Left hindlimb (tissue), 1 donor: ENCODE measurements at regions not wholly inside any gene's neighbourhood (a gene's known extent, or its start where the extent isn't known, plus 50 kb on each side); places are given as distances from the start of the nearest gene placed in this dataset.

Experiments used
- DNase-seq: peaks from one replicate; pipeline ENCODE4 v3.0.0-alpha.2; 2018

- no peak for DNase-seq
These were observed 306.0 kb upstream of the KCNJ16 start for GRCh38 chr17:69769050-69769449.

DNA sequence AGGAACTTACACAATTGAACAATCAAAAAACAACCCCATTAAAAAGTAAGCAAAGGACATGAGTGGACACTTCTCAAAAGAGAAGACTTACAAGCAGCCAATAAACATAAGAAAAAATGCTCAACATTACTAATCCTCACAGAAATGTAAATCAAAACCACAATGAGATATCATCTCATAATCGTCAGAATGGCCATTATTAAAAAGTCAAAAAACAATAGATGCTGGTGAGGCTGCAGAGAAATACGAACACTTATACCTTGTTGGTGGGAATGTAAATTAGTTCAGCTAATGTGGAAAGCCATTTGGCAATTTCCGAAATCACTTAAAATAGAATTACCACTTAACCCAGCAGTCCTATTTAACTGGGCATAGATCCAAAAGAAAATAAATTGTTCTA lies 301.9 kb upstream of the KCNJ16 start:
- DNase-seq: no peak

DNA sequence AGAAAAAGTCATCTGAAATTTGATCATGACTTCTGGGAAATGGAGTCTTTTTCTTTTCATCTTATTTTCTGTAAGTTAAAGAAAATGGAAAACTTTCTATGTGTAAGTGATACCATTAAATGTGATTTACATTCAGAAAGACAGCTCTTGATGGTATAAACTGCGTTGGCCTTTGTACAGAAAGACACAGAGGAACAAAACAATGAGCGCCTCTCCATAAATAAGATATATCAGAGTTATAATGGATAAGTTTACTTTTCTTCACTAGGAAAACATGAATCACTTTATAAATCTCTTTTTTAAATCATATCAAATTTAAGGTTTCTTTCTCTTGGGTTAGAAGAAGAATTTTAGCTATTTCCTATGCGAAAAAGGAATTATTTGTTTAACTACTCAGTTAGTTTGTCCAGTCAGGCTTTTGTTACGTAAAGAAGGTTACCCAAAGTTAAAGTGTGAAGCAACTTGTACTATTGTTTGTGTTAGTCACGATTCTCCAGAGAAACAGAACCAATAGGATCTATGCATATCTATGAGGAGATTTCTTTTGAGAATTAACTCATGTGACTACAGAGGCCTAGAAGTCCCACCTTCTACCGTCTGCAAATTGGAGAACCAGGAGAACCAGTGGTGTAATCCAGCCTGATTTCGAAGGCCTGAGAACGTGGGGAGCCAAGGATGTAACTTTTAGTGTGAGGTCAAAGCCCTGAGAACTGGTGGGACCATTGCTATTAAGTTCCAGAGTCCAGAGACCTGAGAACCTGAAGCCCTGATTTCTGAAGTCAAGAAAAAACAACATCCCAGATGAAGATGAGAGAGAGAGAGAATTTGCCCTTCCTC lies 295.4 kb upstream of the KCNJ16 start:
- no peak for DNase-seq

DNA sequence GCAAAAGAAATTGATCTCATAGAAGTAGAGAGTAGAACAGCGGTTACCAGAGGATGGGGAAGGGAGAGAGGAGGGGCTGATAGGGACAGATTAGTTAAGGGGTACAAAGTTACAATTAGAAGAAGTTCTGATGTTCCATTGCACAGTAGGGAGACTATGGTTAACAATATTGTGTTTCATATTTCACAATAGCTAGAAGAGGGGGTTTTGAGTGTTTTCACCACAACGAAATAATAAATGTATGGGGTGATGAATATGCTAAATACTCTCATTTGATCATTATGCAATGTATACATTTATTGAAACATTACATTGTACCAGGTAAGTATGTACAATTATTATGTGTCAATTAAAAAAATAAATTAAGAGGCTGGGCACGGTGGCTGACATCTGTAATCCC lies 291.2 kb upstream of the KCNJ16 start:
- DNase-seq: no peak

GRCh38 chr17:69788957-69789356 lies 286.1 kb upstream of the KCNJ16 start:
- DNase-seq: no peak

- DNase-seq: no peak
These were observed 278.9 kb upstream of the KCNJ16 start for GRCh38 chr17:69796078-69796477.

GRCh38 chr17:69800870-69801269 lies 274.2 kb upstream of the KCNJ16 start:
- DNase-seq: no peak

DNA sequence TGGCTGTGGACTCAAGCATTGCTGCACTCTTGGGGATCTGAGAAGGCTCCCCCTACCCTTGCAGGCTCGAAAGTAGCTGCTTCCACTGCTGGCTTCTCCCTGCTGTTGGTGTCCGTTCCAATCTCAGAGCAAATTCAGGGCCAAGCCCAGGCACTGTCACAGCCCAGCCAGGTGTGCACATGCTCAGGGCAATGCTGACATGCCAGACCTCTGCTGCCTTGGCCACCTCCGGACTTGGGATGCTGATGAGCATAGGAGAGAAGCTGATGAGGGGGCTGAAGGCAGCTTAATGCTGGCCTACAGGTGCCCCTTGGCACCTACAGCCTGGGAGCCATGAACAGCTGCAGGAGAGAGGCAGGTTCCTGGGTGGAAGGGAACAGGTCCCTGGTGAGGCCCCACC lies 273.7 kb upstream of the KCNJ16 start:
- no peak for DNase-seq

DNA sequence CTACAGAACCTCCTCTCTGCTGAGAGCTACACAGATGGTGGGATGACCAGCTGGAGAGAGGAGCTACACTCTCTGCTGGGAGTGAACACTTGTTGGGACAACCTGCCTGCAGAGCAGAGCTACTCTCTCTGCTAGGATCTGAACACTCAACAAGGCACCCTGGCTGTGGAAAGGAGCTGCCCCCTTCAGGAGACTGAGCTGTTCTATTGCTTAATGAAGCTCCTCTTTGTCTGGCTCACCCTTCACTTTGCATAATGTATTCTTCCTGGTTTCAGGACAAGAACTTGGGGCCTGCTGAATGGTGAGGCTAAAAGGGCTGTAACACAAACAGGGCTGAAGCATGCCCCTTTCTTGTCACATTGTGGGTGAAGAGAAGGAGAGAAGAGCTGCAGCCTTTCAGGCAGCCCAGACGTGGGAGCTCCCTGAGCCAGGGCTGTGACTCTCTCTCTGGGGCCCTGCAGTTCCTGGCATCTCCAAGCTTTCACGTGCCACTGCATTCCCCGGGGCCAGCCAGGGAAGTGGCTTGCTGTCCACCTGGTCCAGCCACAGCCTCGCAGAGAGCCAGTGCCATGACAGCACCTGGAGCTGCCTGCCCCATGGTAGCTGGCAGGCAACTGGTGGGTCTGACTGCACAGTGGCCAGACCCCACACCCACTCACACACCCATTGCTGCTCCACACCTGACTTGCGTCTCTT lies 272.8 kb upstream of the KCNJ16 start:
- DNase-seq: no peak

GRCh38 chr17:69809331-69809730 lies 265.7 kb upstream of the KCNJ16 start:
- no peak for DNase-seq

DNA sequence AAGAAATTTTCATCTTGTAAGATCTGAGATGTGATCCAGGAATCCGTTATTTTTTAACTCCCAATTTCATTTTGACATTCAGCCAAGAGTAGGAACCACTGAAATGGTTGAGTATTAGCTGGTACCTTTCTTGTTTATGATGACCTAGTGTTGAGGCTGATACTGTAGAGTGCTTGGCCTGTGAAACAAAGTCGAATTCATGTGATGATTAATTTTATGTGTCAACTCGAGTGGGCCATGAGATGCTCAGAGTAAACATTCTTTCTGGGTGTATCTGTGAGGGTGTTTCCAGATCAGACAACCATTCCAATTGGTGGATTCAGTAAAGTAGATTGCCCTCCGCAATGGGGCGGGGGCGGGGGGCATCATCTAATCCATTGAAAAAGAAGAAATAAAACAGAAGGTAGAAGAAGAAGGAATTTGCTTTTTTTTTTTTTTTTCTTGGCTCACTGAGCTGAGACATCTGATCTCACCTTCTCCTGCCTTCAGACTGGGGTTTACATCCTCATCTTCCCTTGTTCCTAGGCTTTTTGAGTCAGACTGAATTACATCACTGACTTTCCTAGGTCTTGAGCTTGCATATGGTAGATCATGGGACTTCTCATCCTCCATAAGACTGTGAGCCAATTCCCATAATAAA lies 264.6 kb upstream of the KCNJ16 start:
- no peak for DNase-seq

DNA sequence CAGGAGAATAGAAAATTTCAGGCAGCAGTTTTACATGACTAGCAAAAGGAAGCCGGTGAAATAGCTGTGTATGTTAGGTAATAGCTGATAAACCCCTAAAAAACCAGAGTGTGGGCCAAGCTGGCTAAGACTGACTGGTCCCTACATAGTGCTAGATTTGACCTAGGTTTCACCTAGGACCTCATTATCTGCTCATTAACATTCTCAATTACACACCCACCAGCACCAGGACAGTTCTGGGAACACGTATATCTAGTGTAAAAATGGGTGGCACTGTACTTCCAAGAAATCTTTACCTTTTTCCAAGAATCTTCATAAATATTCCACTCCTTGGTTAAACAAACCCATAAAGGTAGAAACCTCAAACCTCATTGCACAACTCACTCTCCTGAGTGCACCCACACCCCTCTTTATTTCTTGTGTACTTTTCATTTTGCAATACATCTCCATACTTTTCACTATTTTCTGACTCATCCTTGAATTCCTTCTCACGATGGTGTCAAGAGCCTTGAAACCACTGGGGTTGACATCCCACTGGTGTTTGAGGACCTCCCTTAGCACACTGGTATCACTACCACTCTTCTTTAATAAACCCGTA lies 262.7 kb upstream of the KCNJ16 start:
- DNase-seq: no peak

DNA sequence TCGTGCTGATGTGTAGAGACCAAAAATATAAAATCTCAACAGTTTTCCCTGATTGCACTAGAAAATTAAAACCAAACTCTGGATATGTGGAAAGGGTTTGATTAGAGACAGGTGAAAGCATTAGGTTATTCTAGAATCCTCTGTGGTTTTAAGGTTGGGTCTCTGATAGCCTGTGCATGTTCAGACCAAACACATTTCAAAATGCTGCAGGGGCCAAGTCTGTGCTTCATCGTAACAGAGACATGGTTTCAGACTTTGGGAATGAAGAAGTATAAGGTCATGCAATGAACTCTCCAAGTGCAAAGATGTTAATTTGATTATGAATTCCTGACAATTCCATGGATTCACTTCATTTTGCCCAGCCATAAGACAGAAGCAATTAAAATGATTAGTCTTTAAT lies 261.0 kb upstream of the KCNJ16 start:
- no peak for DNase-seq

GRCh38 chr17:69815406-69815805 lies 259.6 kb upstream of the KCNJ16 start:
- DNase-seq: no peak

DNA sequence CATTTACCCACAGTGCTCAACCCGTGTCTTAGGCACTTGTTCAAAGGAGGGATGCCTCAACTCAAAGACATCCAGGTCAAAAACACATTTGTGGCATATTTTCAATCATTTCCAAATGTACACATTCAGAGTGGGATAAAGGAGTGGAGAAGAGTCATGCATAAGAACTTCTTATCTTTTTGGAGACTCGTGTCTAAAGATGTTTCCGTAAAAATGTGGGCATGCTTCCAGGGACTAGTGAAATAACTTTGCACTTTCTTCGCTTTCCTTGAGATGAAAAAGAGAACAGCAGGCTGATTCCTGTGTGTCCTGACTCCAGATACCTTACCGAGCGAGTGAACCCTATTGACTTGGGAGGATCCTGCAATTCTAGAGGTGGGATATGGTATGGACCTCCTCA lies 256.6 kb upstream of the KCNJ16 start:
- no peak for DNase-seq

DNA sequence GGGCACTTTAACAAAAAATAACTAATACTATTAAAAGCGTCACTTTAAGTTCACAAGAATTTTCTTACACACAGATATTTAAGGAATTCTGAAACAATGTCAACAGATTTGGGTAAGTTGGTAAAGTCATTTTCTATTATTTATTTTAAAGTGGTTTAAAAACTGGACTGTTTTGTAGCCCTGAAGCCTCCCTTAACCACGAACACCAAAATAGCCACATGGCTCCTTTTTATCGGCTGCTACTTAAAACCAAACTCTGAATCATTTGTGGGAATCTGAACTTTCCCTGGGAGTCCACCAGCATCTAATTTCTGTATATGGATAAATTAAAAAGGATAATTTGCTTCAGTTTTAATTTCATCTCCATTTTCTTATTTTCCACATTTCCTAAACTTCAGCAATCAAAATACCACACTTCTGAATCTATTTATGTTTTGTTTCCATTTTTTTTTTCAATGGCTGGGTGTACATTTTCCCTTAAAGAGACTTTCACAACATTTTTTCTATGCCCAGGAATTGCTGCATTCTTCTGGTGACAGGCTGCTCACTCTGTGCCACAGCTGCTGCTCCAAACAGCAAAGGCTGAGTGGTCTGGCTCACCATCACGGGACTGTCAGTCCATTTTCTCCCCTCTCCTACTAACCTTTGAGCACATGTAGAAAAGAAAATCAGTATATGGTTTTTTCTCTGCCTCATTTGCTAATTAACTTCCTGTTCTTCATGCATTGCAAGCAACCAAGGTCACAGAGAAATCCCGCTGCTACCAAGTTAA lies 255.5 kb upstream of the KCNJ16 start:
- no peak for DNase-seq

- DNase-seq: no peak
These were observed 254.1 kb upstream of the KCNJ16 start for GRCh38 chr17:69820876-69821473.

- no peak for DNase-seq
These were observed 252.6 kb upstream of the KCNJ16 start for GRCh38 chr17:69822314-69822875.

GRCh38 chr17:69828087-69828486 lies 246.9 kb upstream of the KCNJ16 start:
- DNase-seq: peak; percentile 41

DNA sequence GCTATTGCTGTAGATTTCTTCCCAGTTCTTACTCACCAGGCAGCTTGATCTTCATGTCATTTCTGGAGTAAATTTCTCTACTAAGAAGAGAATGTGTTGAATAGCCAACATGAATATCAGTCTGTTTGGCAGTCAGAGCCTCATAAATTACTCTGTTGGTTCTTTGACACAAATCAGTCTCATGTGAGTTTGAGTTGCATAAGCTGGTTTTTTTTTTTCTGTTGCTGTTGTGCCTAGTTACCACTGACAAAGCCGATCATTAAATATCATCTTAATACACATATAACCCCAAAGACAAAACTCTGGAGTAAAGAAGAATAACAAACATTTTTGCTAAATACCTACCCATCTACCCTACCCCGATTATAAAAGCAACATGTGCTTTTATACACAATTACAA lies 240.5 kb upstream of the KCNJ16 start:
- DNase-seq: no peak

GRCh38 chr17:69851736-69852135 lies 223.3 kb upstream of the KCNJ16 start:
- DNase-seq: no peak
